BLaER1 treated with 17β-estradiol and CSF1 and Interleukin-3, amounts not matched to agents 10 nM and 100 nM (cell line): ENCODE measurements at regions not wholly inside any gene's neighbourhood (a gene's known extent, or its start where the extent isn't known, plus 50 kb on each side); places are given as distances from the start of the nearest gene placed in this dataset.
"Not testable (repeated sequence)": the region's sequence is repeated elsewhere in the genome, so short reads cannot be mapped to it uniquely, and the experiment has no call there.

ENCODE experiments used
- H3K27ac ChIP-seq, 11 experiments: shearing (Covaris generic); formaldehyde crosslinking; 2 replicates each; pipeline ENCODE4 v1.8.1; 2022
- H3K27me3 ChIP-seq, 11 experiments: shearing (Covaris generic); formaldehyde crosslinking; 2 replicates each; pipeline ENCODE4 v1.8.1; 2022
- H3K36me3 ChIP-seq, 11 experiments: shearing (Covaris generic); formaldehyde crosslinking; 2 replicates each; pipeline ENCODE4 v1.8.1; 2022
- H3K4me1 ChIP-seq, 10 experiments: shearing (Covaris generic); formaldehyde crosslinking; 2 replicates each; pipeline ENCODE4 v1.8.1; 2022
- H3K4me2 ChIP-seq, 11 experiments: shearing (Covaris generic); formaldehyde crosslinking; 2 replicates each; pipeline ENCODE4 v1.8.1; 2022
- H3K4me3 ChIP-seq, 10 experiments: shearing (Covaris generic); formaldehyde crosslinking; 2 replicates each; pipeline ENCODE4 v1.8.1; 2022
- H3K9ac ChIP-seq, 11 experiments: shearing (Covaris generic); formaldehyde crosslinking; 2 replicates each; pipeline ENCODE4 v1.8.1; 2022
- H3K9me3 ChIP-seq, 11 experiments: shearing (Covaris generic); formaldehyde crosslinking; replicated peaks in 1 of 11; 2 replicates each; pipeline ENCODE4 v1.8.1; 2022
- H4K20me1 ChIP-seq, 11 experiments: shearing (Covaris generic); formaldehyde crosslinking; 2 replicates each; pipeline ENCODE4 v1.8.1; 2022
- Cebpa-rat ChIP-seq, 11 experiments: shearing (Covaris generic); IDR thresholded peaks; 2 replicates each; pipeline ENCODE4 v1.8.1; 2022

DNA sequence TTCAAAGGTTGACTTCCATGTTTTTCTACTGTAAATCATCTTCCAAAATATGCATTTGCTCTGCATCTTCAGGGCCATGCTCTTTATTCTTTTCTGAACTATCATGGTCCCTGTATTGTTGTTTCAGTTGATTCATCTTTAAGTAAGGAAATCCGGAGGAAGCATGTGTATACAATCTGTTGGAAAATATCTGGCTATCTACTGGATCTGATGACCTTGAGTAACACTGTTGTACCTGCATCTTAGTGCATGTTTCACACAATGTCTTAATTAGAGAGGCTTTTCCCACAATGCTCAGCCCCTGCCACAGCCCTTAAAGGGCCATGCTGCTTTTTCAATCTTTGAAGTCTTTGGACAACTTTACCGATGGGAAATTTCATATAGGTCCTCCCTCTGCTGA is 61.8 kb upstream of the SH3RF1 start:
- Histone ChIP-seq H3K4me3 (no peak overlapping the region), H3K27me3 (no peaks in the 10 kb centered on the region), H4K20me1 (no peaks in the 10 kb centered on the region), H3K9ac (no peak overlapping the region), H3K4me1 (peaks cover 0 to 5% (median 0%) of the 10 kb centered on the region in 10 experiments; a peak in 1 of 20 replicates), H3K27ac (no peak overlapping the region), H3K4me2 (no peak overlapping the region), H3K36me3 (no peaks in the 10 kb centered on the region), H3K9me3 (peaks cover 0 to 13% (median 6%) of the 10 kb centered on the region in 11 experiments; a peak in 9 of 22 replicates)
- TF ChIP-seq Cebpa-rat (IDR thresholded peaks at IDR 0.05), result no peak

DNA sequence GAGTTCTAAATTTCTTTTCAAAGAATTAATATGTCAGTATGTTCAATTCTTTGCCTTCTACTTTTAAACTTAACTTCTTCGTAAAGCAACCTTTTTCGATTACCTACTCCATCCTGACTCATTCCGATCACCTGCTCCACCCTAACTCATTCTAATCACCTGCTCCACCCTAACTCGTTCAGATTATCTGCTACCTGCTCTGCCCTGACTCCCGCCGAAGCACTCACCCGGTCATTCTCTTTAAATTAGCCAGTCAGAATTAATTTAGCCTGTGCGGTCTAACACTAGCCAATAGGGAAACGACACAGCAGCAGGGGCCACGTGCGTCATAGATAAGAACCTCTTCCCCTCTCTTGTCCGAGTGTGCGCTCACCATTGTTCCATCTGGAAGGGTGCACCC is 60.1 kb upstream of the SH3RF1 start:
- H3K27ac ChIP-seq, result no peak overlapping the region

DNA sequence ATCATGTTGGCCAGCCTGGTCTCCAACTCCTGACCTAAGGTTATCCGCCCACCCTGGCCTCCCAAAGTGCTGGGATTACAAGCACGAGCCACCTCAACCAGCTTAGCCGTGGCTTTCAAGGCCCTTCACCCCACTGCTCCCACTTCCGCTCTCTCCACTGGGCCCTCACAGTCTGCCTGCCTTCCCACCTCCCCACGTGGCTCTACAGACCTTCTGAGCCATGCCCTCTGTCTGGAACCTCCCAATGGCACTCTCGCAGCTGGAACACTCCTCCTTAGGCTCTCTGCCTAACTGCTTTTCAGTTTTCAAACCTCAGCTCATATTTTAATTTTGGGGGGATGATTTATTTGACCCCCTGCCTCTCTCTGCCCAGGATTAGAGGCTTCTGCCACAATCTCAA is 59.3 kb upstream of the SH3RF1 start:
- H3K4me2 ChIP-seq, result no peak overlapping the region
- H3K36me3 ChIP-seq, result no peaks in the 10 kb centered on the region
- no peak overlapping the region for H3K27ac ChIP-seq
- no peaks in the 10 kb centered on the region for H4K20me1 ChIP-seq
- H3K9ac ChIP-seq, result no peak overlapping the region
- H3K4me1 ChIP-seq, result peaks cover 0 to 5% (median 0%) of the 10 kb centered on the region in 10 experiments; a peak in 1 of 20 replicates
- H3K4me3 ChIP-seq, result no peak overlapping the region
- H3K27me3 ChIP-seq, result no peaks in the 10 kb centered on the region
- TF ChIP-seq Cebpa-rat (IDR thresholded peaks at IDR 0.05), result no peak
- H3K9me3 ChIP-seq, result peaks cover 11 to 28% (median 19%) of the 10 kb centered on the region in 11 experiments; a peak in 17 of 22 replicates

More for the DNA sequence above, 60.1 kb upstream of the SH3RF1 start:
- H4K20me1 ChIP-seq, result no peaks in the 10 kb centered on the region
- no peak overlapping the region for H3K4me3 ChIP-seq
- H3K4me2 ChIP-seq, result no peak overlapping the region
- peaks cover 0 to 5% (median 0%) of the 10 kb centered on the region in 10 experiments; a peak in 1 of 20 replicates for H3K4me1 ChIP-seq
- TF ChIP-seq Cebpa-rat (IDR thresholded peaks at IDR 0.05), result no peak
- no peak overlapping the region for H3K9ac ChIP-seq
- no peaks in the 10 kb centered on the region for H3K36me3 ChIP-seq
- no peaks in the 10 kb centered on the region for H3K27me3 ChIP-seq
- H3K9me3 ChIP-seq, result peaks cover 11 to 28% (median 16%) of the 10 kb centered on the region in 11 experiments; a peak in 16 of 22 replicates

DNA sequence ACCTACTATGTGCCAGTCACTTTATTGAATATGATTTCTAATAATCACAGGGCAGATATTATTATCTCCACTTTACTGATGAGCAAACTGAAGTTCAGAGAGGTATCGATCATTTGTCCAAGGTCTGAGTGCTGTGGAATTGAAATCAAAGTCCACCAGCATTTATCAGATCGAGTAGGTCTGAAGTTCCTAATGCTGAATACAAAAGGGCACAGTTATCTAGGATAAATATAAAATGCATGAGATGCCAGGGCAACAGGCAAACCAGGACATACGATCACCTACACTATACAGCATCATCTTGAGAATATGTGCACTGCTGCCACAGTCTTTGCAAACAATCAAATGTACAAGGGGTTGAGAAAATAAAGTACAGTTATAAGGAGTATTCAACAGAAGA is 57.2 kb upstream of the SH3RF1 start:
- H3K4me3 ChIP-seq, result no peak overlapping the region
- H3K4me1 ChIP-seq, result peaks cover 0 to 5% (median 0%) of the 10 kb centered on the region in 10 experiments; a peak in 1 of 20 replicates
- no peaks in the 10 kb centered on the region for H4K20me1 ChIP-seq
- H3K27me3 ChIP-seq, result no peaks in the 10 kb centered on the region
- H3K9ac ChIP-seq, result no peak overlapping the region
- no peaks in the 10 kb centered on the region for H3K36me3 ChIP-seq
- H3K27ac ChIP-seq, result no peak overlapping the region
- TF ChIP-seq Cebpa-rat (IDR thresholded peaks at IDR 0.05), result no peak
- H3K9me3 ChIP-seq, result peaks cover 10 to 33% (median 19%) of the 10 kb centered on the region in 11 experiments; a peak in 17 of 22 replicates
- H3K4me2 ChIP-seq, result no peak overlapping the region

DNA sequence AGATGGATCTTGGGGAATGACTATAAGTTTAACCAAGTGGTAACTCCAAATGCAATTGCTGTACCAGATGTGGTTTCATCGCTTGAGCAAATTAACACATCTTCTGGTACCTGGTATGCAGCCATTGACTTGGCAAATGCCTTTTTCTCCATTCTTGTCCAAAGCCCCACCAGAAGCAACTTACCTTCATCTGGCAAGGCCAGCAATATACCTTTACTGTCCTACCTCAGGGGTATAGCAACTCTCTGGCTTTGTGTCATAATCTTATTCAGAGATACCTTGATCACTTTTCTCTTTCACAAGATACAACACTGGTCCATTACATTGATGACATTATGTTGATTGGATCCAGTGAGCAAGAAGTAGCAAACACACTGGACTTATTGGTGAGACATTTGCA is 53.2 kb upstream of the SH3RF1 start:
- H3K4me3 ChIP-seq, H4K20me1 ChIP-seq, H3K36me3 ChIP-seq, H3K4me2 ChIP-seq, H3K27me3 ChIP-seq, H3K27ac ChIP-seq, H3K9ac ChIP-seq, H3K4me1 ChIP-seq: not testable (repeated sequence)
- peaks cover 7 to 28% (median 16%) of the 10 kb centered on the region in 11 experiments; a peak in 15 of 22 replicates for H3K9me3 ChIP-seq

DNA sequence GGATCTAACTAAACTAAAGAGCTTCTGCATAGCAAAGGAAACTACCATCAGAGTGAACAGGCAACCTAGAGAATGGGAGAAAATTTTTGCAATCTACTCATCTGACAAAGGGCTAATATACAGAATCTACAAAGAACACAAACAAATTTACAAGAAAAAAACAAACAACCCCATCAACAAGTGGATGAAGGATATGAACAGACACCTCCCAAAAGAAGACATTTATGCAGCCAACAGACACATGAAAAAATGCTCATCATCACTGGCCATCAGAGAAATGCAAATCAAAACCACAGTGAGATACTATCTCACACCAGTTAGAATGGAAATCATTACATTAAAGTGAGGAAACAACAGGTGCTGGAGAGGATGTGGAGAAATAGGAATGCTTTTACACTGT is 52.1 kb upstream of the SH3RF1 start:
- H3K27me3 ChIP-seq, H3K36me3 ChIP-seq, H3K27ac ChIP-seq, H3K9ac ChIP-seq, H3K4me1 ChIP-seq, H3K4me3 ChIP-seq, H3K4me2 ChIP-seq, H4K20me1 ChIP-seq: not testable (repeated sequence)
- peaks cover 7 to 37% (median 16%) of the 10 kb centered on the region in 11 experiments; a peak in 18 of 22 replicates for H3K9me3 ChIP-seq
